CD14-positive monocyte (primary cell): ENCODE measurements at regions not wholly inside any gene's neighbourhood (a gene's known extent, or its start where the extent isn't known, plus 50 kb on each side); places are given as distances from the start of the nearest gene placed in this dataset.

Experiments used
- DNase-seq, 3 donors: peaks; one replicate each; pipeline ENCODE4 v3.0.0-alpha.2; 2011 to 2022
- H2AFZ ChIP-seq: 2 replicates; pipeline ENCODE4 v1.6.0; 2012; ENCODE audit warnings: mild to moderate bottlenecking, low read depth, low read length, inconsistent platforms; ENCODE audit not compliant: insufficient read depth, poor library complexity, severe bottlenecking
- H3K27ac ChIP-seq, 2 donors: 1 replicate in 1 of 2; 2 replicates in 1 of 2; pipeline ENCODE4 v1.5.1; 2012 to 2013; ENCODE audit warnings: low read length in 2 of 2, control low read depth in 1 of 2, inconsistent platforms in 1 of 2, low read depth in 1 of 2, mild to moderate bottlenecking in 1 of 2
- H3K27me3 ChIP-seq, 2 donors: one replicate each; pipeline versions ENCODE4 v1.6.0 to v1.6.1; 2011 to 2013; ENCODE audit warnings: low read length in 2 of 2; ENCODE audit not compliant: control insufficient read depth in 2 of 2, insufficient read depth in 2 of 2
- H3K36me3 ChIP-seq, 2 donors: replicated peaks in 1 of 2; 1 replicate in 1 of 2; 2 replicates in 1 of 2; pipeline versions ENCODE4 v1.5.1 to v1.6.1; 2012 to 2013; ENCODE audit warnings: low read length in 2 of 2, control low read depth in 1 of 2, inconsistent platforms in 1 of 2, mild to moderate bottlenecking in 1 of 2; ENCODE audit not compliant: insufficient read depth in 2 of 2, control insufficient read depth in 1 of 2
- H3K4me1 ChIP-seq, 2 donors: 1 replicate in 1 of 2; 2 replicates in 1 of 2; pipeline versions ENCODE4 v1.5.1 to v1.6.1; 2012 to 2013; ENCODE audit warnings: low read length in 2 of 2, control low read depth in 1 of 2, inconsistent platforms in 1 of 2, mild to moderate bottlenecking in 1 of 2, moderate library complexity in 1 of 2; ENCODE audit not compliant: insufficient read depth in 2 of 2, control insufficient read depth in 1 of 2
- H3K4me2 ChIP-seq: replicated peaks from 2 replicates; pipeline ENCODE3; 2012; ENCODE audit warnings: low read length, moderate library complexity, mild to moderate bottlenecking; ENCODE audit not compliant: poor library complexity, severe bottlenecking; ENCODE audit errors: extremely low read depth
- H3K4me3 ChIP-seq, 3 experiments: fragments of 200-600 bp in 1 of 3; sonication (generic) in 1 of 3; replicated peaks in 1 of 3; 1 replicate in 2 of 3; 2 replicates in 1 of 3; pipeline ENCODE4 v1.5.1; 2011 to 2013; ENCODE audit warnings: low read length in 3 of 3, mild to moderate bottlenecking in 3 of 3, control low read depth in 2 of 3, low read depth in 2 of 3, inconsistent platforms in 1 of 3, moderate library complexity in 1 of 3
- H3K79me2 ChIP-seq: 2 replicates; pipeline ENCODE4 v1.6.0; 2012; ENCODE audit warnings: mild to moderate bottlenecking, control low read depth, inconsistent platforms, low read length, moderate library complexity; ENCODE audit not compliant: insufficient read depth
- H3K9ac ChIP-seq: 2 replicates; pipeline ENCODE4 v1.6.0; 2017; ENCODE audit warnings: low read length, mild to moderate bottlenecking; ENCODE audit not compliant: insufficient read depth, poor library complexity, severe bottlenecking
- H3K9me3 ChIP-seq, 2 donors: replicated peaks in 1 of 2; 1 replicate in 1 of 2; 2 replicates in 1 of 2; pipeline versions ENCODE4 v1.5.1 to v1.6.1; 2012 to 2013; ENCODE audit warnings: low read length in 2 of 2, control low read depth in 1 of 2; ENCODE audit not compliant: control insufficient read depth in 1 of 2, insufficient read depth in 1 of 2
- H4K20me1 ChIP-seq: 2 replicates; pipeline ENCODE4 v1.6.0; 2012; ENCODE audit warnings: mild to moderate bottlenecking, low read length, control low read depth, moderate library complexity; ENCODE audit not compliant: insufficient read depth
- H3K27ac Mint-ChIP-seq, 7 donors: one replicate each; pipeline ENCODE4 v1.8.0; 2020; ENCODE audit warnings: mild to moderate bottlenecking in 7 of 7, mixed read lengths in 7 of 7, moderate library complexity in 6 of 7, inconsistent platforms in 2 of 7
- H3K27me3 Mint-ChIP-seq, 3 donors: one replicate each; pipeline ENCODE4 v1.8.0; 2021 to 2022; ENCODE audit warnings: low read depth in 3 of 3, mild to moderate bottlenecking in 3 of 3, mixed read lengths in 3 of 3, moderate library complexity in 3 of 3, inconsistent platforms in 1 of 3
- H3K36me3 Mint-ChIP-seq, 2 donors: one replicate each; pipeline ENCODE4 v1.8.0; 2020; ENCODE audit warnings: mixed read lengths in 2 of 2, inconsistent platforms in 1 of 2, mild to moderate bottlenecking in 1 of 2
- H3K4me1 Mint-ChIP-seq: one replicate; pipeline ENCODE4 v1.8.0; 2020; ENCODE audit warnings: mild to moderate bottlenecking, mixed read lengths
- H3K4me3 Mint-ChIP-seq, 2 donors: one replicate each; pipeline ENCODE4 v1.8.0; 2020; ENCODE audit warnings: mild to moderate bottlenecking in 2 of 2, mixed read lengths in 2 of 2, moderate library complexity in 1 of 2
- H3K9me3 Mint-ChIP-seq, 7 donors: one replicate each; pipeline ENCODE4 v1.8.0; 2020 to 2022; ENCODE audit warnings: mixed read lengths in 7 of 7, mild to moderate bottlenecking in 6 of 7, moderate library complexity in 6 of 7, inconsistent platforms in 2 of 7
- WGBS: methylation state at CpG from one replicate; pipeline ENCODE4 v1.1.5; 2013; ENCODE audit warnings: missing lambda C conversion rate; ENCODE audit not compliant: insufficient coverage; 5-methylcytosine and 5-hydroxymethylcytosine counted together
- intact Hi-C, 2 donors: fragments of 100-400 bp; cut with micrococcal nuclease; formaldehyde crosslinking; loops; one replicate each; pipeline versions ENCODE4 v1.15.0 to v1.15.1; 2023
- TF ChIP-seq, protein P1 (sequence below): fragments of 200-600 bp; IDR thresholded peaks from one replicate; pipeline ENCODE4 v1.8.0; 2022; ENCODE audit warnings: antibody characterized with exemption, mild to moderate bottlenecking

DNA sequence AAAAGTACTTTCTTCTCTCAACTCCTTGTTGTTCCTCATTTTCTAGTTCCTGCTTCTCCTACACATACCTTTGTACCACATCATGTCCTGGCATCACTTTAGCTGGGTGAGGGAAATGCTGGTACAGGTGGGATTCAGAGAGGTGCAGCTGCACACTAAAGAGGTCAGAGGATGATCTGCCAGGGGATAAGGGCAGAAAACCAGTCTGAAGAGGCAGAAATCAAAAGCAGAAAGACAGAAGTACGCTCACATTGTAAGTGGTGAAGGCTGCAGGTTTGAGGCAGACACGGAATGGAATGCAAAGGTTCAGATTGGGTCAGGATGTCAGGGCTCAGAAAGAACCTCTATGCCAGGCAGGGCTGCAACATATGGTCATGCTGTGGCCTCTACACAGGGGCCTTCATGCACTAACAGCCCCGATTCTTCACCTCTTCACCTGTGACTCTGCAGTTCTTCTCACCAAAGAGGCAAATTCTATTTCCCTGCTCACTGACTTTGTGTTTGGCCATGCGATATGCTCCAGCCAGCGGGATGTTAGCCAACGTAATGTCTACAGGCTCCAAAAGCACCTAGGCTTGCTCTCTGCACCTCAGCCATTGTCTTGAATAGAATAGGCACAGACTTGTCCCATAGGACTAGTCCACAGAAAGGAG is 373.7 kb downstream of the NXPE2 start:
- no peak overlapping the region for H2AFZ ChIP-seq
- peaks cover 14 to 22% of the 10 kb centered on the region in 2 donors for H3K9me3 ChIP-seq
- no peaks in the 10 kb centered on the region for H4K20me1 ChIP-seq
- Mint-ChIP-seq H3K27ac (peak overlapping the region in 2 of 7 donors; percentile 23 to 36), H3K4me3 (no peak overlapping the region), H3K4me1 (no peaks in the 10 kb centered on the region), H3K36me3 (no peaks in the 10 kb centered on the region), H3K9me3 (peaks cover 4 to 34% (median 12%) of the 10 kb centered on the region in 7 donors), H3K27me3 (peaks cover 0 to 2% (median 0%) of the 10 kb centered on the region in 3 donors)
- no peak overlapping the region for H3K4me2 ChIP-seq
- H3K27ac ChIP-seq = no peak overlapping the region
- no peak overlapping the region for H3K4me3 ChIP-seq
- H3K36me3 ChIP-seq = no peaks in the 10 kb centered on the region
- no peaks in the 10 kb centered on the region for H3K27me3 ChIP-seq
- no peaks in the 10 kb centered on the region for H3K4me1 ChIP-seq
- TF ChIP-seq, protein P1, sequence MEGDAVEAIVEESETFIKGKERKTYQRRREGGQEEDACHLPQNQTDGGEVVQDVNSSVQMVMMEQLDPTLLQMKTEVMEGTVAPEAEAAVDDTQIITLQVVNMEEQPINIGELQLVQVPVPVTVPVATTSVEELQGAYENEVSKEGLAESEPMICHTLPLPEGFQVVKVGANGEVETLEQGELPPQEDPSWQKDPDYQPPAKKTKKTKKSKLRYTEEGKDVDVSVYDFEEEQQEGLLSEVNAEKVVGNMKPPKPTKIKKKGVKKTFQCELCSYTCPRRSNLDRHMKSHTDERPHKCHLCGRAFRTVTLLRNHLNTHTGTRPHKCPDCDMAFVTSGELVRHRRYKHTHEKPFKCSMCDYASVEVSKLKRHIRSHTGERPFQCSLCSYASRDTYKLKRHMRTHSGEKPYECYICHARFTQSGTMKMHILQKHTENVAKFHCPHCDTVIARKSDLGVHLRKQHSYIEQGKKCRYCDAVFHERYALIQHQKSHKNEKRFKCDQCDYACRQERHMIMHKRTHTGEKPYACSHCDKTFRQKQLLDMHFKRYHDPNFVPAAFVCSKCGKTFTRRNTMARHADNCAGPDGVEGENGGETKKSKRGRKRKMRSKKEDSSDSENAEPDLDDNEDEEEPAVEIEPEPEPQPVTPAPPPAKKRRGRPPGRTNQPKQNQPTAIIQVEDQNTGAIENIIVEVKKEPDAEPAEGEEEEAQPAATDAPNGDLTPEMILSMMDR = no peak
- no peaks in the 10 kb centered on the region for H3K79me2 ChIP-seq
- intact Hi-C loops = no loop called here
- DNase-seq = no peak
- H3K9ac ChIP-seq = no peak overlapping the region
- 89% methylated on average over 6 of the region's 6 CpGs for WGBS

DNA sequence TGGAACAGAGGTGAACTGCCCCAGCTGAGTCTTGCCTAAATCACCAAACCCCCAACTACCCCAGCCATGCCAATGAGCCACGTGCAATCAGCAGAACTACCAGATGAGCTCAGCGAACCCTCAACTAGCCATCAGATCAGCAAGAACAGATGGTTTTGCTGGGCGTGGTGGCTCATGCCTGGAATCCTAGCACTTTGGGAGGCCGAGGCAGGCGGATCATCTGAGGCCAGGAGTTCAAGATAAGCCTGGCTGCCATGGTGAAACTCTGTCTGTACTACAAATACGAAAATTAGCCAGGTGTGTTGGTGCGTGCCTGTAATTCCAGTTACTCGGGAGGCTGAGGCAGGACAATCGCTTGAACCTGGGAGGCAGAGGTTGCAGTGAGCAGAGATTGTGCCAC is 374.3 kb downstream of the NXPE2 start:
- H3K79me2 ChIP-seq = no peaks in the 10 kb centered on the region
- Mint-ChIP-seq H3K27me3 (peaks cover 0 to 2% (median 0%) of the 10 kb centered on the region in 3 donors), H3K36me3 (no peaks in the 10 kb centered on the region), H3K4me3 (no peak overlapping the region), H3K9me3 (peaks cover 6 to 33% (median 14%) of the 10 kb centered on the region in 7 donors), H3K27ac (no peak overlapping the region), H3K4me1 (no peaks in the 10 kb centered on the region)
- H3K9me3 ChIP-seq = peaks cover 19 to 25% of the 10 kb centered on the region in 2 donors
- DNase-seq = no peak
- no peaks in the 10 kb centered on the region for H3K27me3 ChIP-seq
- no peak overlapping the region for H3K27ac ChIP-seq
- no peak overlapping the region for H3K9ac ChIP-seq
- H2AFZ ChIP-seq = no peak overlapping the region
- H3K4me2 ChIP-seq = no peak overlapping the region
- H3K36me3 ChIP-seq = no peaks in the 10 kb centered on the region
- 87% methylated on average over 6 of the region's 9 CpGs for WGBS
- TF ChIP-seq, protein P1 = no peak
- H4K20me1 ChIP-seq = no peaks in the 10 kb centered on the region
- intact Hi-C loops = no loop called here
- H3K4me3 ChIP-seq = no peak overlapping the region
- no peaks in the 10 kb centered on the region for H3K4me1 ChIP-seq
